ENCODE measurements at regions not wholly inside any gene's neighbourhood (a gene's known extent, or its start where the extent isn't known, plus 50 kb on each side); places are given as distances from the start of the nearest gene placed in this dataset.

DNA sequence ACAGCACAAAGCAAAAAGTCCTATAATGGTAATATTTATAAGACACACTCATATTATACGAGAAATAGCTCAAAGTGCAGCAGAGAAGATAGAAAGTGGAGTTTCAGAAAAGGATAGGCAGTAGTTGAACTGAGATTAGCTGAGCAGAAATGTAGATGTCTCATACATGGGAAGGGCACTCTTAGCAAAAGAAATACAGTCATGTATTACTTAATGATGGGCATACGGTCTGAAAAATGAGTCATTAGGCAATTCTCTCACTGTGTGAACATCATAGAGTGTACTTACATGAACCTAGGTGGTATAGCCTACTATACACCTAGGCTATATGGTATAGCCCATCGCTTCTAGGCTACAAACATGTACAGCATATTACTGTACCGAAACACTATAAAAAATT, 671.3 kb downstream of the RPS29 start:
- TF ChIP-seq ESRRG (CRISPR knock-in tag; IDR thresholded peaks at IDR 0.05), result no peak
- TF ChIP-seq, protein P1, sequence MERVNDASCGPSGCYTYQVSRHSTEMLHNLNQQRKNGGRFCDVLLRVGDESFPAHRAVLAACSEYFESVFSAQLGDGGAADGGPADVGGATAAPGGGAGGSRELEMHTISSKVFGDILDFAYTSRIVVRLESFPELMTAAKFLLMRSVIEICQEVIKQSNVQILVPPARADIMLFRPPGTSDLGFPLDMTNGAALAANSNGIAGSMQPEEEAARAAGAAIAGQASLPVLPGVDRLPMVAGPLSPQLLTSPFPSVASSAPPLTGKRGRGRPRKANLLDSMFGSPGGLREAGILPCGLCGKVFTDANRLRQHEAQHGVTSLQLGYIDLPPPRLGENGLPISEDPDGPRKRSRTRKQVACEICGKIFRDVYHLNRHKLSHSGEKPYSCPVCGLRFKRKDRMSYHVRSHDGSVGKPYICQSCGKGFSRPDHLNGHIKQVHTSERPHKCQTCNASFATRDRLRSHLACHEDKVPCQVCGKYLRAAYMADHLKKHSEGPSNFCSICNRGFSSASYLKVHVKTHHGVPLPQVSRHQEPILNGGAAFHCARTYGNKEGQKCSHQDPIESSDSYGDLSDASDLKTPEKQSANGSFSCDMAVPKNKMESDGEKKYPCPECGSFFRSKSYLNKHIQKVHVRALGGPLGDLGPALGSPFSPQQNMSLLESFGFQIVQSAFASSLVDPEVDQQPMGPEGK (CRISPR knock-in tag; IDR thresholded peaks at IDR 0.05; ENCODE audit: borderline replicate concordance), result no peak
- TF ChIP-seq, protein P2, sequence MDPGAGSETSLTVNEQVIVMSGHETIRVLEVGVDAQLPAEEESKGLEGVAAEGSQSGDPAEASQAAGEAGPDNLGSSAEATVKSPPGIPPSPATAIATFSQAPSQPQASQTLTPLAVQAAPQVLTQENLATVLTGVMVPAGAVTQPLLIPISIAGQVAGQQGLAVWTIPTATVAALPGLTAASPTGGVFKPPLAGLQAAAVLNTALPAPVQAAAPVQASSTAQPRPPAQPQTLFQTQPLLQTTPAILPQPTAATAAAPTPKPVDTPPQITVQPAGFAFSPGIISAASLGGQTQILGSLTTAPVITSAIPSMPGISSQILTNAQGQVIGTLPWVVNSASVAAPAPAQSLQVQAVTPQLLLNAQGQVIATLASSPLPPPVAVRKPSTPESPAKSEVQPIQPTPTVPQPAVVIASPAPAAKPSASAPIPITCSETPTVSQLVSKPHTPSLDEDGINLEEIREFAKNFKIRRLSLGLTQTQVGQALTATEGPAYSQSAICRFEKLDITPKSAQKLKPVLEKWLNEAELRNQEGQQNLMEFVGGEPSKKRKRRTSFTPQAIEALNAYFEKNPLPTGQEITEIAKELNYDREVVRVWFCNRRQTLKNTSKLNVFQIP (CRISPR knock-in tag; IDR thresholded peaks at IDR 0.05; ENCODE audit: borderline replicate concordance, low read depth), result no peak
- no peak for TF ChIP-seq ARNTL (CRISPR knock-in tag; IDR thresholded peaks at IDR 0.05; ENCODE audit: borderline replicate concordance, low read depth)
- no peak for TF ChIP-seq OSR1 (CRISPR knock-in tag; IDR thresholded peaks at IDR 0.05)
- no peak for TF ChIP-seq GLIS3 (CRISPR knock-in tag; IDR thresholded peaks at IDR 0.05)
- TF ChIP-seq, protein P3, sequence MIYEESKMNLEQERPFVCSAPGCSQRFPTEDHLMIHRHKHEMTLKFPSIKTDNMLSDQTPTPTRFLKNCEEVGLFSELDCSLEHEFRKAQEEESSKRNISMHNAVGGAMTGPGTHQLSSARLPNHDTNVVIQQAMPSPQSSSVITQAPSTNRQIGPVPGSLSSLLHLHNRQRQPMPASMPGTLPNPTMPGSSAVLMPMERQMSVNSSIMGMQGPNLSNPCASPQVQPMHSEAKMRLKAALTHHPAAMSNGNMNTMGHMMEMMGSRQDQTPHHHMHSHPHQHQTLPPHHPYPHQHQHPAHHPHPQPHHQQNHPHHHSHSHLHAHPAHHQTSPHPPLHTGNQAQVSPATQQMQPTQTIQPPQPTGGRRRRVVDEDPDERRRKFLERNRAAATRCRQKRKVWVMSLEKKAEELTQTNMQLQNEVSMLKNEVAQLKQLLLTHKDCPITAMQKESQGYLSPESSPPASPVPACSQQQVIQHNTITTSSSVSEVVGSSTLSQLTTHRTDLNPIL (CRISPR knock-in tag; IDR thresholded peaks at IDR 0.05; ENCODE audit: low read depth), result no peak
- TF ChIP-seq BACH2 (CRISPR knock-in tag; IDR thresholded peaks at IDR 0.05; ENCODE audit: borderline replicate concordance), result no peak

Measured in SK-N-SH treated with all-trans-retinoic acid at 6 μM for 48 hours (cell line).